ENCODE measurements at regions not wholly inside any gene's neighbourhood (a gene's known extent, or its start where the extent isn't known, plus 50 kb on each side); places are given as distances from the start of the nearest gene placed in this dataset.

GRCh38 chr12:58502226-58502625 lies 418.1 kb downstream of the LRIG3 start:
- DNase-seq, result no peak

GRCh38 chr12:58502841-58503240 lies 417.5 kb downstream of the LRIG3 start:
- no peak for DNase-seq

GRCh38 chr12:58503731-58504130 lies 416.6 kb downstream of the LRIG3 start:
- no peak for DNase-seq

- no peak for DNase-seq
Measured at GRCh38 chr12:58504143-58504938, 416.0 kb downstream of the LRIG3 start.

GRCh38 chr12:58509116-58509885 lies 411.0 kb downstream of the LRIG3 start:
- no peak for DNase-seq

GRCh38 chr12:58513301-58513834 lies 406.9 kb downstream of the LRIG3 start:
- DNase-seq, result no peak

GRCh38 chr12:58513852-58514251 lies 406.5 kb downstream of the LRIG3 start:
- DNase-seq, result no peak

- no peak for DNase-seq
Measured at GRCh38 chr12:58519839-58520238, 400.5 kb downstream of the LRIG3 start.

GRCh38 chr12:58521152-58521551 lies 399.2 kb downstream of the LRIG3 start:
- no peak for DNase-seq

GRCh38 chr12:58521796-58522195 lies 398.5 kb downstream of the LRIG3 start:
- no peak for DNase-seq

GRCh38 chr12:58523360-58523759 lies 396.9 kb downstream of the LRIG3 start:
- DNase-seq, result no peak

GRCh38 chr12:58528271-58528670 lies 392.0 kb downstream of the LRIG3 start:
- no peak for DNase-seq

GRCh38 chr12:58529114-58529665 lies 391.1 kb downstream of the LRIG3 start:
- no peak for DNase-seq

- no peak for DNase-seq
Measured at GRCh38 chr12:58529897-58530741, 390.2 kb downstream of the LRIG3 start.

GRCh38 chr12:58530742-58531062 lies 389.6 kb downstream of the LRIG3 start:
- DNase-seq, result no peak

GRCh38 chr12:58532855-58533608 lies 387.3 kb downstream of the LRIG3 start:
- no peak for DNase-seq

- DNase-seq, result no peak
Measured at GRCh38 chr12:58533652-58534051, 386.7 kb downstream of the LRIG3 start.

GRCh38 chr12:58537278-58537677 lies 383.0 kb downstream of the LRIG3 start:
- DNase-seq, result no peak

- no peak for DNase-seq
Measured at GRCh38 chr12:58539295-58539694, 381.0 kb downstream of the LRIG3 start.

- peak; percentile 10 for DNase-seq
Measured at GRCh38 chr12:58540480-58541299, 379.6 kb downstream of the LRIG3 start.

- DNase-seq, result no peak
Measured at GRCh38 chr12:58541300-58541690, 379.0 kb downstream of the LRIG3 start.

Measured in suppressor macrophage treated with lipopolysaccharide for 4 hours (primary cell).